ENCODE measurements at regions not wholly inside any gene's neighbourhood (a gene's known extent, or its start where the extent isn't known, plus 50 kb on each side); places are given as distances from the start of the nearest gene placed in this dataset.

DNA sequence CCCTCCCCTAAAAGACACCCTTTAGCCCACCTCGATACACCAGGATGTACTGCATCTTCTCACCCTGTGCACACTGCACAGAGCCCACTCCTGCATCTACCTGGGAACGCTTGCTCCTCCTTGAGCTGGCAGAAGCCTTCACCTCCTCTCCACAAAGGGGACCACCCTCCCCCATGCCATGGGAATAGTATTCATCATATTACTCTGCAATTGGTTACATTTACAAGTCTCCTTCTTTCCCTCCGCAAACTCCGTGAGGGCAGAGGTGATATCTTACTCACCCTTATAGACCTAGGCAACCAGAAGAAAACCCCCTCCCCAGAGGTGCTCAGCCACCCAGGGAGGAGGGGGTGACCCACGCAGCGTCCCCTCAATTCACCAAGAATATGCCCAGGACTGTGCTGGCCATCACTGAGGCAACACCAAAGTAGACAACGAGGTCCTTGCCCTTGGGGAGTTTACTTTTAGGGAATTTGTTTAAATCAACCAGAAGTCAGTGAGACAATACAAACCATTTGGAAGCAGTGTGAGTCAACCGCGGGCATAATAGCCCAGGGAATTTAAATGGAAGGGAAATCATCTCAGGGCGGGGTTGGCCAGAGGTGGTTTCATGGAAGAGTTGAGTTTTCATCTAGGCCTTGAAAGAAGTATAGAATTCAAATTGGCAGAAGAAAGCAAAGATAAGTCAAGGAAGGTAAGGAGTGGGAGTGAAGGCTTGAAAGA lies 214.5 kb downstream of the BARX2 start:
- DNase-seq (ENCODE audit: low read depth in 3 of 3, low spot score in 1 of 3) = no peak

GRCh38 chr11:129590753-129591475 lies 215.3 kb downstream of the BARX2 start:
- no peak for DNase-seq (ENCODE audit: low read depth in 3 of 3, low spot score in 1 of 3)

DNA sequence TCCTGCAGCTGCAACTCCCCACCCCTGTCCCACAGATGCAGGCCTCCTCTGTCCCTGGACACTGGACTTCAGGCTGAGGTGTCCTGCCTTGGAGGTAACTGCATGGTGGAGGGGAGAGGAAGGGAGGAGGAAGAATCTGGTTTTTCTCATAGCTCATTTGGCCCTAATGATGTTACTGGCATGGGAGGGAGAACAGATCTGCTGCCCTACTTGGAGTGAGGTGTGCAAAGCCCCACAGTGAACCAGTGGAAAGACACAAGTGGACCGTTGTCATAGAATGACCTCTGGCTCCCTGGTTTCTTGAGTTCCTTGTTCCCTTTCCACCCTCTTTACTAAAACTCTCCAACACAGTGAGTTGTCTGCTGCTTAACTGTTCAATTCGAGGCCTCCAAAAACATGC lies 215.9 kb downstream of the BARX2 start:
- no peak for DNase-seq (ENCODE audit: low read depth in 3 of 3, low spot score in 1 of 3)

DNA sequence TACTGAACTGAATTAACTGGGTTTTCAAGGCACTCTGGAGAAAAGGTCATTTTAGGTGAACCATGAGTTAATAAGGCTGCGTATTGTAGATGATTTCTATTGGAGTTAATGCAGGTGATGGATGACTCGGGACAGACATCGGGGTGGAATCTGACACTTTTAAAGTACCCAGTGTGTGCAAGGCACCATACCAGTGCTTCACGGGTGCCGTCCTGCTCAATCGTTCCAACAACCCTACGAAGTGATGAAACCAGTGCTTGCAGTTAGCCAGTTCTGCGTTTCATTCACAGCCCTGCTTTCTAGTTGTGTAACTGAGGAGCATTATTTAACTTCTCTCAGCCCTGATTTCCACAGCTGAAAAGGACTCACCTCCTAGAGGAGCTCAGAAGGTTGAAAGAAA lies 216.5 kb downstream of the BARX2 start:
- DNase-seq (ENCODE audit: low read depth in 3 of 3, low spot score in 1 of 3) = no peak

- no peak for DNase-seq (ENCODE audit: low read depth in 3 of 3, low spot score in 1 of 3)
Observed at GRCh38 chr11:129593098-129593497, 217.4 kb downstream of the BARX2 start.

DNA sequence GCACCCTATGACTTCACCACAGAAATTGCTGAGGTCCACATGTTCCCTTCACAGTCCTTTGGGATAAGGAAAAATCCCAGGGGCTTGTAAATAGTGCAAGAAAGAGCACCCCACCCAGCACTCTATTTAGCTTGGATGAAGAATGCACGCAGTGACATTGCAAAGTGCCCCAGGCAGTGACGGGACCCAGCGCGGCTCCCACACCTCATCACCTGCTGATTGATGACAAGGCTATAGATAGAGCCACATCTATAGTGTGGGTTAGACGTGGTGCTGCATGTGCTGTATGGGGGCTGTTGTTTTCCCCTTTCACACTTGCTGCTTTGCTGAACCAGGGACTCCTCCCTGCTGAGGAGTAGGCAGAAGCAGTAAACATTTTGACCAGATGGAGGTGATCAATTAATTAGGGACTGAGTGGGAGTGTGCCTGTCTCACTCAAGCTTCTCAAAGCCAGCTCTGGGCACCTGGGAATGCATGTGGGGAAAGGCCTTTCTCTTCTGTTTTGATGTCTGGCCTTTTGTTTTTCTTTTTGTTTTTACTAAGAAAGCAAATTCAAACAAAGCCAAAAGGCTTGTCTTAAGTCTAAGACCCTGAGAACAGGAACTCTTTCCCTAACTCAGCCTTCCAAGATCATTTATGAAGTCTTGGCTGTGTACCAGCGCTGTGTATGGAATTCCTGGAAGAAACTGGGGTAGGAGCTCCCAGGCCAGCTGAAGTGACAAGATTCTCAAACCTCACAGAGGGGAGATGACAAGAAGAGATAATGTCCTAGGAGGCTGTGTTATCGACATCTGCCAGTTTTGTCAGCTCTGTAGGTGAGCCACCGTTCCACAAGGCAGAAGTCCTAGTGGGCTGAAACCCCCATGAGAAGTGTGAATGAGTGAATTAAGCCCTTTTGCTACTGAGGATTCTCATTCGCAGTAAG lies 219.7 kb downstream of the BARX2 start:
- no peak for DNase-seq (ENCODE audit: low read depth in 3 of 3, low spot score in 1 of 3)

DNA sequence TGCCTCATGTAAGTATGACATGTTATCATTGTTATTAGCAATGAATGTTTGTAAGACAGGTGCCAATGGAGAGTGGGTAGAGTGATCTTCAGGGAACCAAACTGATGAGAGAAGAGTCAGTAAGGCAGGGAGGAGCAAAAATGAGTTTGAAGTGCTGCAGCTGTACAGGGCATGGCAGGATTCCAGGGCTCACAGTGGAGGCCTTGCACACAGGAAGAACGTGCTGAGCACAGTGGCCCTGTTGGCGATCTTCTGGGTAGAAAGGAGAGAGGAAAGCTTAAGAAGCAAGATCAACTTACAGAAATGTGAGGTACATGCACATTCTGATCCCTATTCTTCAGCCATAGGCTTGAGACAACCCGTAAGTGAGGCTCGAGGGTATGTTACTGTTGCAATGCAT lies 219.3 kb upstream of the TMEM45B start:
- no peak for DNase-seq (ENCODE audit: low read depth in 3 of 3, low spot score in 1 of 3)

DNA sequence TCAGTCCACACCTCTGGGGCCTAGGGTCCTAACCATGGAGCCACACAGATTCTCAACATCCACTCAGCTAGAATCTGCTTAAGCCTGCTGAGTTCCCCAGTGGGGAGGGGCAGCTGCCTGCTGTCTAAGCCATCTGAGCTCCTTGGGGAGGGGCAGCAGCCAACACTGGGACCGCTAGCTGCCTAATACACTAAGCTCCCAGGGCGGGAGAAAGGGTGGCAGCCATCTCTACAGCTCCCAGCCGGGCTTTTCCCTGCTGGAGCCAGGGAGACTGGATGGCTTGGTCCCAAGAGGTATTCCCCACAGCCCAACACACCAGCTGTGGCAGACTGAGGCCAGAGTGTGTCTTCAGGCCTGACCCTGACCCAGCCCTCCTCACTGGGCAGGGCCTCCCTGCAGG lies 217.3 kb upstream of the TMEM45B start:
- DNase-seq (ENCODE audit: low read depth in 3 of 3, low spot score in 1 of 3) = no peak

GRCh38 chr11:129605815-129606214 lies 209.8 kb upstream of the TMEM45B start:
- no peak for DNase-seq (ENCODE audit: low read depth in 3 of 3, low spot score in 1 of 3)

DNA sequence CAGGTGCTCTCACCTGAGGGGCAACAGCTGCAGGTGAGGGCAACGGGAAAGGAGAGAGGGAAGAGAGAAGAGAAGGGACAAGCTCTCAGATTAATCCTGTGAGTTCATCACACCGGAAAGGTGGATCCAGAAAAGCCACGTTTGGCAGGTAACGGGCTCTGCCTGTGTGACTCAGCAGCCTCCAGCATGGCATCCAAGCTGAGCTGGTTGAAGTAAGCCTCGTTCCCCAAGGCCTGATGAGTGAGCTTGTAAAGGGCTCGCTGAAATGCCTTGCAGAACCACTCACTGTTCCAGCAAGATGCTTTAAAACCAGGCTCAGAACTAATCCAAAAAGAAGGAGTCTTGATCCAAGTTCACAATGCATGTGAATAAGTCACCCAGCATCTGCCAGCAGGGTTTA lies 206.9 kb upstream of the TMEM45B start:
- no peak for DNase-seq (ENCODE audit: low read depth in 3 of 3, low spot score in 1 of 3)

DNA sequence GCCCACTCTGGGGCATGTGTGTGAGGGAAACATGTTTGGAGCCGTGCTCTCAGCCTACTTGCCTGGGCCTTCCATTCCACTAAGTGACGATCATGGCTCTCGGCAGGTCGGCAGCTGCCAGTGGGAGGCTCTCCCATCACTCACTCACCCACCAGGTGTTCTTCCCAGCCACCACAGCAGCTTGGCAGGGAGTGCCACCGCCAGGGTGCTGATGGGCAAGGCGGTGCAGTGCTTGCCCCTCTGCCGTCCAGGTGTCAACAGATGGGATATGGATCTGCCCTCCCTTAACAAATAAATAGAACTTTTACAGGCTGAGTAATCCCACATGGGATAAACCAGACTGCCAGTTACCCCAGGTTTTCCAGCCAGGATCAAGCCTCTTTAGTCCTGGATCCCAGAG lies 205.5 kb upstream of the TMEM45B start:
- no peak for DNase-seq (ENCODE audit: low read depth in 3 of 3, low spot score in 1 of 3)

GRCh38 chr11:129610545-129610944 lies 205.1 kb upstream of the TMEM45B start:
- no peak for DNase-seq (ENCODE audit: low read depth in 3 of 3, low spot score in 1 of 3)

GRCh38 chr11:129611661-129612446 lies 203.8 kb upstream of the TMEM45B start:
- no peak for DNase-seq (ENCODE audit: low read depth in 3 of 3, low spot score in 1 of 3)

- DNase-seq (ENCODE audit: low read depth in 3 of 3, low spot score in 1 of 3) = no peak
Observed at GRCh38 chr11:129612447-129612961, 203.1 kb upstream of the TMEM45B start.

DNA sequence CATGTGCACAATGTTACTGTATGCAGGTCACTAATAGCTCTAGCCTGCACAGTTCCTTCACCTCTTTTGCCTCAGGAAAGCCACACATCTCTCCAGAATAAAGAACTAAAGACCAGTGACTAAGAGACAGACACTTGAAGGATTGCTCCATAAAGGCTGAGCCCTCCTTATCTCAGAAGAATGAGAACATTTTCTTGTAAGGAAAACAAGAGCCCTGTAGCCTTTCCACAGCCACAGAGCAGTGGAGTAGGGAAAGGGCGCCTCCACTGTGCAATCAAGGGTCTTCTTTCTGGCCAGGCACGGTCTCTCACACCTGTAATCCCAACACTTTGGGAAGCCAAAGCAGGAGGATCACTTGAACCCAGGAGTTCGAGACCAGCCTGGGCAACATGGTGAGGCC lies 202.6 kb upstream of the TMEM45B start:
- DNase-seq (ENCODE audit: low read depth in 3 of 3, low spot score in 1 of 3) = no peak

- no peak for DNase-seq (ENCODE audit: low read depth in 3 of 3, low spot score in 1 of 3)
Observed at GRCh38 chr11:129614256-129614944, 201.2 kb upstream of the TMEM45B start.

DNA sequence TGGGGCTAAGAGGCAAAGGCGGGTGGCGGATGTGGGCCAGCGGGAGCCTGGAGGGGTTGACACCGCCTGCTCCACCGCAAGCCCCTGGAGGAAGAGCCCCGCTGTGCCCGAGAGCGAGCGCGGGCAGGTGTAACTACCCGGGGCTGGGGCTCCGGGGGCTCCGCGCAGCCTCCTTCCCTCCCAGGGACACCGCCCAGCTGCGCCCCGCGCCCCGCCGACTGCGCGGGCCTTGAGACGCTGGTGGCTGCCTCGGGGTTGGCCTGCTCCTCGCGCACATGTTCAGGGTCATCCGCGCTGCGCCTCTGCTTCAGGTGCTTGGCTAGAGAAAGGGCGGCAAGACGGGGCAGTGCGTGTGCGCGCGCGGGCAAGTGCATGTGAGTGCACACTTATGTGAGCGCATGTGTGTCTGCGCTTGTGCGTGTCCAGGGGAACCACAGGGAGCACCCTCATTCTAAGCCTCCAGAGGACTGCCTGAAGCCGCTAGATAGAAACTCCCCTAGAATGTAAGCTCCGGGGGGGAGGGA lies 197.5 kb upstream of the TMEM45B start:
- no peak for DNase-seq (ENCODE audit: low read depth in 3 of 3, low spot score in 1 of 3)

DNA sequence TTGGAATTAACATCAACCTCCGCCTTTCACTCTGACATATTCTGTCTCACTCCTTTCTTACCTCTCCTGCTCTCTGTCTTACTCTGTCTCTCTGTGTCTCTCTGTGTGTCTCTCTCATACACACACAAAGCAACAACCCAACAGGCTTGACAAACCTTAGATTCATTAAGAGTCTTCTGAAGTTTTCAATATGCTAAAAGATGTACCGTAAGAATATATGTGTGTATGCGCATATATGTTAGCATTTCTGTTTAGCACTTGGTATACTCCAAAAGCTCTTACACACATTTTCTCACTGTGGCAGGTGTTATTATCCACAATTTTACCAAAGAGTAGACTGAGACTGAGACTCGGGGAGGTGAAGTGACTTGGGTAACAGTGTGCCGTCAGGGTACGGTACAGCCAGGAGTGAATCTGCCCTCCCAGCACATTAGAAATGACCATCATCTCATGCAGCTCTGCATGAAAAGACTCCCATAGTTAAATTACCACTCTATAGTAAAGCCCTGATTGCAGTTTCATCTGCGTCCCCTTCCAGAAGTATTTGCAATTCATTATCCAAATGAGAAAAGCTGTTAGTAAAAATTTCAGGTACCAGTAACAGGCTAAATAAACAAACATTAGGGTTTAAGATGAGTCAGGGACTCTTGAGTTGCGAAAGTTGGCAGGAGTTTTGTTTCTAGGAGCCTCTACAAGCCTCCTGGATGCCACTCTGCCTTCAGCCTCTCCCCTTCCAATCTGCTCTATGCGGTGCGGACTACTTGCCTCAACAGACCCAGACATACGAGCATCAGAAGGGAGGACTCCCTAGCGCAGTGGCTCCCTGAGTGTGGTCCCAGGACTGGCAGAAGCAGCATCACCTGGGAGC lies 195.2 kb upstream of the TMEM45B start:
- DNase-seq (ENCODE audit: low read depth in 3 of 3, low spot score in 1 of 3) = no peak

- DNase-seq (ENCODE audit: low read depth in 3 of 3, low spot score in 1 of 3) = no peak
Observed at GRCh38 chr11:129625930-129626329, 189.7 kb upstream of the TMEM45B start.

Measured in stimulated activated CD4-positive, alpha-beta T cell treated with anti-CD3 and anti-CD28 coated beads, TNF-alpha, amount 100 ng/mL, for 1 hour (primary cell).